Glutamatergic neuron (in vitro differentiated cells): ENCODE measurements at regions not wholly inside any gene's neighbourhood (a gene's known extent, or its start where the extent isn't known, plus 50 kb on each side); places are given as distances from the start of the nearest gene placed in this dataset.

ENCODE experiments used
- DNase-seq: peaks from one replicate; pipeline ENCODE4 v3.0.0; 2022
- H3K27ac Mint-ChIP-seq: one replicate; pipeline ENCODE4 v1.8.0; 2020; ENCODE audit warnings: mild to moderate bottlenecking, mixed read lengths, inconsistent platforms; ENCODE audit not compliant: unreplicated experiment
- H3K27me3 Mint-ChIP-seq: one replicate; pipeline ENCODE4 v1.8.0; 2020; ENCODE audit warnings: mild to moderate bottlenecking, moderate library complexity, mixed read lengths, inconsistent platforms; ENCODE audit not compliant: unreplicated experiment
- H3K36me3 Mint-ChIP-seq: one replicate; pipeline ENCODE4 v1.8.0; 2020; ENCODE audit warnings: mild to moderate bottlenecking, mixed read lengths, inconsistent platforms; ENCODE audit not compliant: unreplicated experiment
- H3K4me1 Mint-ChIP-seq: one replicate; pipeline ENCODE4 v1.8.0; 2020; ENCODE audit warnings: mild to moderate bottlenecking, low read depth, mixed read lengths, inconsistent platforms; ENCODE audit not compliant: unreplicated experiment
- H3K4me3 Mint-ChIP-seq: one replicate; pipeline ENCODE4 v1.8.0; 2020; ENCODE audit warnings: mild to moderate bottlenecking, mixed read lengths, inconsistent platforms; ENCODE audit not compliant: unreplicated experiment
- H3K9me3 Mint-ChIP-seq: one replicate; pipeline ENCODE4 v1.8.0; 2020; ENCODE audit warnings: mild to moderate bottlenecking, moderate library complexity, mixed read lengths, inconsistent platforms; ENCODE audit not compliant: unreplicated experiment
- TF ChIP-seq, protein P1 (sequence below): fragments of 200-600 bp; sonication (generic); IDR thresholded peaks from one replicate; pipeline ENCODE4 v1.5.0; 2021; ENCODE audit not compliant: partially characterized antibody, unreplicated experiment

GRCh38 chr4:17126321-17126966 lies 228.0 kb upstream of the LDB2 start:
- peaks cover 4% of the 10 kb centered on the region for H3K4me1 Mint-ChIP-seq
- H3K36me3 Mint-ChIP-seq = no peaks in the 10 kb centered on the region
- no peak overlapping the region for H3K4me3 Mint-ChIP-seq
- H3K27ac Mint-ChIP-seq = no peak overlapping the region
- DNase-seq = no peak
- no peaks in the 10 kb centered on the region for H3K27me3 Mint-ChIP-seq
- no peaks in the 10 kb centered on the region for H3K9me3 Mint-ChIP-seq
- TF ChIP-seq, protein P1, sequence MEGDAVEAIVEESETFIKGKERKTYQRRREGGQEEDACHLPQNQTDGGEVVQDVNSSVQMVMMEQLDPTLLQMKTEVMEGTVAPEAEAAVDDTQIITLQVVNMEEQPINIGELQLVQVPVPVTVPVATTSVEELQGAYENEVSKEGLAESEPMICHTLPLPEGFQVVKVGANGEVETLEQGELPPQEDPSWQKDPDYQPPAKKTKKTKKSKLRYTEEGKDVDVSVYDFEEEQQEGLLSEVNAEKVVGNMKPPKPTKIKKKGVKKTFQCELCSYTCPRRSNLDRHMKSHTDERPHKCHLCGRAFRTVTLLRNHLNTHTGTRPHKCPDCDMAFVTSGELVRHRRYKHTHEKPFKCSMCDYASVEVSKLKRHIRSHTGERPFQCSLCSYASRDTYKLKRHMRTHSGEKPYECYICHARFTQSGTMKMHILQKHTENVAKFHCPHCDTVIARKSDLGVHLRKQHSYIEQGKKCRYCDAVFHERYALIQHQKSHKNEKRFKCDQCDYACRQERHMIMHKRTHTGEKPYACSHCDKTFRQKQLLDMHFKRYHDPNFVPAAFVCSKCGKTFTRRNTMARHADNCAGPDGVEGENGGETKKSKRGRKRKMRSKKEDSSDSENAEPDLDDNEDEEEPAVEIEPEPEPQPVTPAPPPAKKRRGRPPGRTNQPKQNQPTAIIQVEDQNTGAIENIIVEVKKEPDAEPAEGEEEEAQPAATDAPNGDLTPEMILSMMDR = no peak

GRCh38 chr4:17124767-17125166 lies 226.3 kb upstream of the LDB2 start:
- Mint-ChIP-seq H3K36me3 (no peaks in the 10 kb centered on the region), H3K27me3 (no peaks in the 10 kb centered on the region), H3K27ac (no peak overlapping the region), H3K9me3 (no peaks in the 10 kb centered on the region), H3K4me3 (no peak overlapping the region), H3K4me1 (peaks cover 4% of the 10 kb centered on the region)
- DNase-seq = no peak
- TF ChIP-seq, protein P1 = peak; percentile 40

DNA sequence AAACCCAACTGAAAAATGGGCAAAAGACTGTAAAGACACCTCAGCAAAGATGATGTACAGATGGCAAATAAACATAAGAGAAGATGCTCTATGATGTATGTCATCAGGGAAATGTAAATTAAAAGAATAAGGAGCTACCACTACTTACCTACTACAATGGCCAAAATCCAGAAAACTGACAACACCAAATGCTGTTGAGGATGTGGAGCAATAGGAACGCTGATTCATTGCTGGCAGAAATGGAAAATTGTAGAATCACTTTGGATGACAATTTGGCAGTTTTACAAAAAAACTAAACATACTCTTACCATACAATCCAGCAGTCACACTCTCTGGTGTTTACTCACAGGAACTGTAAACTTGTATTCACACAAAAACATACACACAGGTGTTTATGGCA lies 222.3 kb upstream of the LDB2 start:
- H3K36me3 Mint-ChIP-seq = no peaks in the 10 kb centered on the region
- TF ChIP-seq, protein P1 = no peak
- H3K27me3 Mint-ChIP-seq = no peaks in the 10 kb centered on the region
- H3K4me3 Mint-ChIP-seq = no peak overlapping the region
- H3K9me3 Mint-ChIP-seq = no peaks in the 10 kb centered on the region
- DNase-seq = no peak
- H3K27ac Mint-ChIP-seq = no peak overlapping the region
- H3K4me1 Mint-ChIP-seq = peaks cover 1% of the 10 kb centered on the region

GRCh38 chr4:17117746-17118145 lies 219.3 kb upstream of the LDB2 start:
- H3K36me3 Mint-ChIP-seq = no peaks in the 10 kb centered on the region
- TF ChIP-seq, protein P1 = no peak
- no peak overlapping the region for H3K27ac Mint-ChIP-seq
- DNase-seq = no peak
- no peaks in the 10 kb centered on the region for H3K27me3 Mint-ChIP-seq
- no peak overlapping the region for H3K4me3 Mint-ChIP-seq
- H3K4me1 Mint-ChIP-seq = peaks cover 2% of the 10 kb centered on the region
- no peaks in the 10 kb centered on the region for H3K9me3 Mint-ChIP-seq

DNA sequence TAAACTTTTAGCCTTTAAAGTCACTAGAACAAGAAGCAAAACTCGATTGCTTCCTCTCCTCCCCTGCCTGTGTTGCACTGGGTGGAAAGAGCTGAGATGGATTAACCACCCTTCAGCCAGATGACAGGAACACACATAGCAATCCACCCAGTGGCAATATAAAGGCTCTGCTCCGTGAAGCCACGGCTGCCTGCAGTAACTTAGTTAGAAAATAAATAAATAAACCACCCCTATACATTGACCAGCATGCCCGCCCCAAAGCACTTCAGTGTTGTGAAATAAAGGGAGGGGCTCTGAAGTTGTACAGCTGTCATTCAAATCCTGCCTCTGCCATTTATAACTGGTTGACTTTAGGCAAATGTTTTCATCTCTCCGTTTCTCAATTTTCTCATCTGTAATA lies 217.1 kb upstream of the LDB2 start:
- Mint-ChIP-seq H3K36me3 (no peaks in the 10 kb centered on the region), H3K27me3 (no peaks in the 10 kb centered on the region), H3K4me1 (peaks cover 8% of the 10 kb centered on the region), H3K4me3 (no peak overlapping the region), H3K9me3 (no peaks in the 10 kb centered on the region), H3K27ac (no peak overlapping the region)
- DNase-seq = no peak
- TF ChIP-seq, protein P1 = no peak
